ENCODE measurements at regions not wholly inside any gene's neighbourhood (a gene's known extent, or its start where the extent isn't known, plus 50 kb on each side); places are given as distances from the start of the nearest gene placed in this dataset.

- CTCF ChIA-PET: no interaction called here
- H3K36me3 ChIP-seq (replicated peaks in 1 of 2; ENCODE audit: control insufficient read depth in 1 of 2, insufficient read depth in 2 of 2, low read length in 1 of 2): no peaks in the 10 kb centered on the region
- H3F3A ChIP-seq (replicated peaks; ENCODE audit: insufficient read depth): no peaks in the 10 kb centered on the region
- no peak overlapping the region for H2AFZ ChIP-seq (ENCODE audit: low read depth)
- no peaks in the 10 kb centered on the region for H3K79me2 ChIP-seq (ENCODE audit: insufficient read depth)
- no peaks in the 10 kb centered on the region for H3K9me2 ChIP-seq
- no peaks in the 10 kb centered on the region for H3K9me3 ChIP-seq
- H4K20me1 ChIP-seq (ENCODE audit: insufficient read depth): no peaks in the 10 kb centered on the region
- H3K4me3 ChIP-seq (ENCODE audit: low read depth in 2 of 2, low read length in 1 of 2): no peak overlapping the region
- POLR2A ChIA-PET: no interaction called here
- no peak overlapping the region for H3K4me2 ChIP-seq
- H3K27me3 ChIP-seq (ENCODE audit: insufficient read depth): no peaks in the 10 kb centered on the region; the same call in 1 of the 2 replicates
- no peaks in the 10 kb centered on the region for H3K4me1 ChIP-seq (ENCODE audit: control insufficient read depth in 1 of 2, insufficient read depth in 2 of 2, low read depth in 1 of 2, low read length in 1 of 2)
- TF ChIP-seq RCOR1 (IDR thresholded peaks at IDR 0.05; ENCODE audit: low read length): no peak
- TF ChIP-seq REST (IDR thresholded peaks at IDR 0.05; ENCODE audit: low read depth, low read length): no peak
- TF ChIP-seq GATA2 (CRISPR knock-in tag; IDR thresholded peaks at IDR 0.05): no peak
- TF ChIP-seq SMC3 (IDR thresholded peaks at IDR 0.05; ENCODE audit: low read depth, low read length): no peak
- no peak for TF ChIP-seq FOSL2 (IDR thresholded peaks at IDR 0.05; ENCODE audit: borderline replicate concordance, low read depth)
- TF ChIP-seq CTCF (IDR thresholded peaks at IDR 0.05): no peak
- no peak for TF ChIP-seq IRF3 (IDR thresholded peaks at IDR 0.05; ENCODE audit: low read depth, low read length)
- TF ChIP-seq CHD2 (IDR thresholded peaks at IDR 0.05; ENCODE audit: low read length, partially characterized antibody): no peak
- TF ChIP-seq JUND (IDR thresholded peaks at IDR 0.05): no peak
- no peak for TF ChIP-seq TEAD4 (IDR thresholded peaks at IDR 0.05; ENCODE audit: borderline replicate concordance, insufficient read depth)
- no peak for TF ChIP-seq RAD21 (IDR thresholded peaks at IDR 0.05; ENCODE audit: low read length)
- no peak for TF ChIP-seq ELF1 (IDR thresholded peaks at IDR 0.05)
- no peak for TF ChIP-seq MXI1 (IDR thresholded peaks at IDR 0.05; ENCODE audit: low read depth, low read length)
- no peak for DNase-seq
- H3K27ac ChIP-seq (ENCODE audit: low read depth in 2 of 2, low read length in 1 of 2): no peak overlapping the region
- H3K9ac ChIP-seq: no peak overlapping the region
- 0% methylated on average over 2 of the region's 2 CpGs for WGBS (ENCODE audit: low lambda C conversion rate)
Measured at GRCh38 chr12:58252914-58253313, 311.5 kb downstream of the ATP23 start.
